ENCODE measurements at regions not wholly inside any gene's neighbourhood (a gene's known extent, or its start where the extent isn't known, plus 50 kb on each side); places are given as distances from the start of the nearest gene placed in this dataset.

GRCh38 chr6:2496291-2496690, 250.9 kb upstream of the GMDS start:
- H3K4me3 ChIP-seq (ENCODE audit: low read length), result no peak overlapping the region
- H3K9ac ChIP-seq (ENCODE audit: extremely low read depth, low read length, poor library complexity, severe bottlenecking), result no peak overlapping the region
- Mint-ChIP-seq H3K27ac (no peak overlapping the region), H3K9me3 (no peaks in the 10 kb centered on the region), H3K36me3 (ENCODE audit: low read depth) (no peaks in the 10 kb centered on the region), H3K4me1 (no peaks in the 10 kb centered on the region), H3K4me3 (no peak overlapping the region), H3K27me3 (ENCODE audit: insufficient read depth) (no peaks in the 10 kb centered on the region)
- no peak overlapping the region for H3K27ac ChIP-seq (ENCODE audit: low read depth, low read length)
- H3K36me3 ChIP-seq (ENCODE audit: control insufficient read depth, insufficient read depth, low read length), result no peaks in the 10 kb centered on the region
- WGBS, 2 experiments (ENCODE audit: insufficient coverage in 1 of 2, insufficient read length in 1 of 2), result 83% methylated on average over 8 of the region's 8 CpGs; no CpG with 5 or more reads in 1 of the 2 experiments
- H3K27me3 ChIP-seq (ENCODE audit: control insufficient read depth, insufficient read depth, low read length, poor library complexity, severe bottlenecking), result no peaks in the 10 kb centered on the region
- no peak for TF ChIP-seq CTCF (conservative IDR thresholded peaks at IDR 0.05)
- no peak for DNase-seq
- H3K4me1 ChIP-seq (ENCODE audit: control insufficient read depth, insufficient read depth, low read length), result no peaks in the 10 kb centered on the region
- no peaks in the 10 kb centered on the region for H3K9me3 ChIP-seq (ENCODE audit: control insufficient read depth, low read length)

GRCh38 chr6:2492686-2493523, 247.5 kb upstream of the GMDS start:
- Mint-ChIP-seq H3K4me3 (no peak overlapping the region), H3K36me3 (ENCODE audit: low read depth) (no peaks in the 10 kb centered on the region), H3K4me1 (no peaks in the 10 kb centered on the region), H3K27me3 (ENCODE audit: insufficient read depth) (no peaks in the 10 kb centered on the region), H3K9me3 (no peaks in the 10 kb centered on the region), H3K27ac (no peak overlapping the region)
- no peak overlapping the region for H3K9ac ChIP-seq (ENCODE audit: extremely low read depth, low read length, poor library complexity, severe bottlenecking)
- H3K27me3 ChIP-seq (ENCODE audit: control insufficient read depth, insufficient read depth, low read length, poor library complexity, severe bottlenecking), result no peaks in the 10 kb centered on the region
- DNase-seq, result no peak
- TF ChIP-seq CTCF (conservative IDR thresholded peaks at IDR 0.05), result no peak
- H3K4me3 ChIP-seq (ENCODE audit: low read length), result no peak overlapping the region
- WGBS, 2 experiments (ENCODE audit: insufficient coverage in 1 of 2, insufficient read length in 1 of 2), result 90 to 92% methylated on average over 6 to 12 of the region's 12 CpGs
- no peaks in the 10 kb centered on the region for H3K9me3 ChIP-seq (ENCODE audit: control insufficient read depth, low read length)
- H3K27ac ChIP-seq (ENCODE audit: low read depth, low read length), result no peak overlapping the region
- H3K4me1 ChIP-seq (ENCODE audit: control insufficient read depth, insufficient read depth, low read length), result no peaks in the 10 kb centered on the region
- H3K36me3 ChIP-seq (ENCODE audit: control insufficient read depth, insufficient read depth, low read length), result no peaks in the 10 kb centered on the region

GRCh38 chr6:2491137-2491536, 245.7 kb upstream of the GMDS start:
- TF ChIP-seq CTCF (conservative IDR thresholded peaks at IDR 0.05), result no peak
- Histone ChIP-seq H3K27ac (ENCODE audit: low read depth, low read length) (no peak overlapping the region), H3K4me3 (ENCODE audit: low read length) (no peak overlapping the region), H3K9me3 (ENCODE audit: control insufficient read depth, low read length) (no peaks in the 10 kb centered on the region), H3K4me1 (ENCODE audit: control insufficient read depth, insufficient read depth, low read length) (no peaks in the 10 kb centered on the region), H3K36me3 (ENCODE audit: control insufficient read depth, insufficient read depth, low read length) (no peaks in the 10 kb centered on the region), H3K9ac (ENCODE audit: extremely low read depth, low read length, poor library complexity, severe bottlenecking) (no peak overlapping the region), H3K27me3 (ENCODE audit: control insufficient read depth, insufficient read depth, low read length, poor library complexity, severe bottlenecking) (no peaks in the 10 kb centered on the region)
- Mint-ChIP-seq H3K4me3 (no peak overlapping the region), H3K4me1 (no peaks in the 10 kb centered on the region), H3K27ac (no peak overlapping the region), H3K36me3 (ENCODE audit: low read depth) (no peaks in the 10 kb centered on the region), H3K9me3 (no peaks in the 10 kb centered on the region), H3K27me3 (ENCODE audit: insufficient read depth) (no peaks in the 10 kb centered on the region)
- WGBS, 2 experiments (ENCODE audit: insufficient coverage in 1 of 2, insufficient read length in 1 of 2), result 95% methylated on average over 14 of the region's 14 CpGs; no CpG with 5 or more reads in 1 of the 2 experiments
- no peak for DNase-seq

Measured in endodermal cell (in vitro differentiated cells).